ENCODE measurements at regions not wholly inside any gene's neighbourhood (a gene's known extent, or its start where the extent isn't known, plus 50 kb on each side); places are given as distances from the start of the nearest gene placed in this dataset.

- Mint-ChIP-seq H3K36me3 (ENCODE audit: insufficient read depth) (no peaks in the 10 kb centered on the region), H3K4me1 (ENCODE audit: low read depth) (peaks cover 13% of the 10 kb centered on the region), H3K4me3 (ENCODE audit: low read depth) (no peak overlapping the region), H3K27me3 (peaks cover 61% of the 10 kb centered on the region), H3K27ac (no peak overlapping the region), H3K9me3 (ENCODE audit: low read depth) (no peaks in the 10 kb centered on the region)
- DNase-seq (ENCODE audit: low spot score, unreplicated experiment), result no peak
- no peak for TF ChIP-seq CTCF (IDR thresholded peaks at IDR 0.05; ENCODE audit: unreplicated experiment)
These were observed 95.8 kb upstream of the TENM3 start for GRCh38 chr4:182147391-182147790.

GRCh38 chr4:182150645-182151044, 92.6 kb upstream of the TENM3 start:
- no peak for DNase-seq (ENCODE audit: low spot score, unreplicated experiment)
- no peak overlapping the region for H3K4me3 Mint-ChIP-seq (ENCODE audit: low read depth)
- H3K27ac Mint-ChIP-seq, result no peak overlapping the region
- H3K9me3 Mint-ChIP-seq (ENCODE audit: low read depth), result no peaks in the 10 kb centered on the region
- no peak for TF ChIP-seq CTCF (IDR thresholded peaks at IDR 0.05; ENCODE audit: unreplicated experiment)
- H3K4me1 Mint-ChIP-seq (ENCODE audit: low read depth), result peaks cover 3% of the 10 kb centered on the region
- H3K36me3 Mint-ChIP-seq (ENCODE audit: insufficient read depth), result no peaks in the 10 kb centered on the region
- H3K27me3 Mint-ChIP-seq, result peaks cover 40% of the 10 kb centered on the region

GRCh38 chr4:182155806-182156205, 87.4 kb upstream of the TENM3 start:
- Mint-ChIP-seq H3K36me3 (ENCODE audit: insufficient read depth) (no peaks in the 10 kb centered on the region), H3K9me3 (ENCODE audit: low read depth) (peaks cover 3% of the 10 kb centered on the region), H3K4me1 (ENCODE audit: low read depth) (peaks cover 4% of the 10 kb centered on the region), H3K27ac (no peak overlapping the region), H3K4me3 (ENCODE audit: low read depth) (no peak overlapping the region), H3K27me3 (peaks cover 6% of the 10 kb centered on the region)
- no peak for DNase-seq (ENCODE audit: low spot score, unreplicated experiment)
- no peak for TF ChIP-seq CTCF (IDR thresholded peaks at IDR 0.05; ENCODE audit: unreplicated experiment)

DNA sequence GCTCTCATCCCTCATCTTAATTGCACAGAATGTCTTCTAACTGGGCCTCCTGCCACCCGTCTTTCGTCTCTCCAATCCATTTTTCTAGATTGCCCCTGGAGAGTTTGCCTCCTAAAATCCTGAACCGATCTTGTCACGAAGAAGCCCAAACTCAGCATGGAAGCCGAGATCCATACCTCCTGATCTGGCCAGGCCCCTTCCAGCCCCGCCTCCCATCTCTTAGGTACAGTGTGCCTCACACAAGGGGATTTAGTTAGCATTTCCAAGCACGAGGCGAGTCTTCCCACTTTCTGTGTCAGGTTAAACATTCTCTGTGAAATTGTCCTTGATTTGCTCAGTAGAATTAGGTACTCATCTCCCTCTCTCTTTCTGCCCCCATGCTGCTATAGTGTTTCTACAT, 80.0 kb upstream of the TENM3 start:
- DNase-seq (ENCODE audit: low spot score, unreplicated experiment), result no peak
- peaks cover 3% of the 10 kb centered on the region for H3K36me3 Mint-ChIP-seq (ENCODE audit: insufficient read depth)
- no peak overlapping the region for H3K27ac Mint-ChIP-seq
- TF ChIP-seq CTCF (IDR thresholded peaks at IDR 0.05; ENCODE audit: unreplicated experiment), result no peak
- H3K9me3 Mint-ChIP-seq (ENCODE audit: low read depth), result peaks cover 8% of the 10 kb centered on the region
- H3K27me3 Mint-ChIP-seq, result peaks cover 10% of the 10 kb centered on the region
- H3K4me3 Mint-ChIP-seq (ENCODE audit: low read depth), result no peak overlapping the region
- H3K4me1 Mint-ChIP-seq (ENCODE audit: low read depth), result peaks cover 7% of the 10 kb centered on the region

GRCh38 chr4:182169572-182169971, 73.6 kb upstream of the TENM3 start:
- Mint-ChIP-seq H3K27me3 (no peaks in the 10 kb centered on the region), H3K27ac (no peak overlapping the region), H3K36me3 (ENCODE audit: insufficient read depth) (no peaks in the 10 kb centered on the region), H3K4me1 (ENCODE audit: low read depth) (peaks cover 3% of the 10 kb centered on the region), H3K9me3 (ENCODE audit: low read depth) (no peaks in the 10 kb centered on the region), H3K4me3 (ENCODE audit: low read depth) (no peak overlapping the region)
- DNase-seq (ENCODE audit: low spot score, unreplicated experiment), result no peak
- TF ChIP-seq CTCF (IDR thresholded peaks at IDR 0.05; ENCODE audit: unreplicated experiment), result no peak
